Mesenchymal stem cell (in vitro differentiated cells and primary cell): ENCODE measurements at regions not wholly inside any gene's neighbourhood (a gene's known extent, or its start where the extent isn't known, plus 50 kb on each side); places are given as distances from the start of the nearest gene placed in this dataset.

ENCODE experiments used
- DNase-seq: peaks from one replicate; pipeline ENCODE4 v3.0.0-alpha.2; 2013
- H2AFZ ChIP-seq: one replicate; pipeline ENCODE4 v1.6.1; 2013; ENCODE audit warnings: low read depth, mild to moderate bottlenecking, control low read depth, inconsistent platforms, low read length, moderate library complexity
- H2AK5ac ChIP-seq: 2 replicates; pipeline ENCODE4 v1.6.1; 2013; ENCODE audit warnings: low read length, moderate library complexity, mild to moderate bottlenecking, inconsistent platforms; ENCODE audit not compliant: severe bottlenecking
- H2BK120ac ChIP-seq: one replicate; pipeline ENCODE4 v1.6.1; 2013; ENCODE audit warnings: low read depth, mild to moderate bottlenecking, inconsistent platforms, low read length, moderate library complexity
- H2BK12ac ChIP-seq, 2 experiments: one replicate each; pipeline ENCODE4 v1.6.1; 2013; ENCODE audit warnings: inconsistent platforms in 2 of 2, low read length in 2 of 2, mild to moderate bottlenecking in 2 of 2, moderate library complexity in 2 of 2, control low read depth in 1 of 2
- H2BK15ac ChIP-seq: one replicate; pipeline ENCODE4 v1.6.1; 2013; ENCODE audit warnings: mild to moderate bottlenecking, low read depth, inconsistent platforms; ENCODE audit not compliant: poor library complexity, severe bottlenecking
- H2BK5ac ChIP-seq: 2 replicates; pipeline ENCODE4 v1.6.1; 2013; ENCODE audit warnings: low read depth, mild to moderate bottlenecking, low read length, control low read depth, inconsistent platforms; ENCODE audit not compliant: poor library complexity, severe bottlenecking
- H3K14ac ChIP-seq, 2 experiments: one replicate each; pipeline ENCODE4 v1.6.1; 2013; ENCODE audit warnings: inconsistent platforms in 2 of 2, low read length in 2 of 2, control low read depth in 1 of 2, mild to moderate bottlenecking in 1 of 2, moderate library complexity in 1 of 2
- H3K18ac ChIP-seq, 2 experiments: one replicate each; pipeline ENCODE4 v1.6.1; 2013; ENCODE audit warnings: inconsistent platforms in 2 of 2, low read length in 2 of 2, control low read depth in 1 of 2, low read depth in 1 of 2, mild to moderate bottlenecking in 1 of 2
- H3K23ac ChIP-seq, 2 experiments: one replicate each; pipeline ENCODE4 v1.6.1; 2013; ENCODE audit warnings: inconsistent platforms in 2 of 2, low read length in 2 of 2, mild to moderate bottlenecking in 2 of 2, moderate library complexity in 2 of 2, control low read depth in 1 of 2
- H3K27ac ChIP-seq: 2 replicates; pipeline ENCODE4 v1.5.1; 2013; ENCODE audit warnings: mild to moderate bottlenecking, moderate library complexity, low read length, control low read depth, inconsistent platforms; ENCODE audit not compliant: poor library complexity, severe bottlenecking
- H3K27me3 ChIP-seq, 2 experiments: 2 replicates each; pipeline versions ENCODE4 v1.6.1 to v1.7.0; 2013; ENCODE audit warnings: low read length in 2 of 2, mild to moderate bottlenecking in 2 of 2, moderate library complexity in 2 of 2, control low read depth in 1 of 2, inconsistent platforms in 1 of 2; ENCODE audit not compliant: control insufficient read depth in 1 of 2, insufficient read depth in 1 of 2
- H3K36me3 ChIP-seq, 2 experiments: 2 replicates each; pipeline versions ENCODE4 v1.6.1 to v1.7.0; 2013; ENCODE audit warnings: low read length in 2 of 2, control low read depth in 1 of 2, inconsistent platforms in 1 of 2, low read depth in 1 of 2, mild to moderate bottlenecking in 1 of 2; ENCODE audit not compliant: insufficient read depth in 2 of 2, control insufficient read depth in 1 of 2
- H3K4ac ChIP-seq, 2 experiments: one replicate each; pipeline ENCODE4 v1.6.1; 2013; ENCODE audit warnings: inconsistent platforms in 2 of 2, low read length in 2 of 2, mild to moderate bottlenecking in 2 of 2, moderate library complexity in 2 of 2, control low read depth in 1 of 2, low read depth in 1 of 2
- H3K4me1 ChIP-seq: 2 replicates; pipeline ENCODE4 v1.6.1; 2013; ENCODE audit warnings: low read depth, low read length, control low read depth; ENCODE audit not compliant: control insufficient read depth, insufficient read depth
- H3K4me2 ChIP-seq: 2 replicates; pipeline ENCODE4 v1.6.1; 2013; ENCODE audit warnings: low read length, mild to moderate bottlenecking, inconsistent platforms; ENCODE audit not compliant: poor library complexity, severe bottlenecking
- H3K4me3 ChIP-seq, 2 experiments: 2 replicates each; pipeline versions ENCODE4 v1.5.1 to v1.7.0; 2013; ENCODE audit warnings: low read length in 2 of 2, mild to moderate bottlenecking in 2 of 2, control low read depth in 1 of 2, low read depth in 1 of 2; ENCODE audit not compliant: insufficient read depth in 1 of 2
- H3K79me1 ChIP-seq: replicated peaks from 2 replicates; pipeline ENCODE4 v1.6.1; 2013; ENCODE audit warnings: mild to moderate bottlenecking, control low read depth, low read length, inconsistent platforms; ENCODE audit not compliant: poor library complexity, severe bottlenecking
- H3K9ac ChIP-seq: 2 replicates; pipeline ENCODE4 v1.7.0; 2013; ENCODE audit warnings: mild to moderate bottlenecking, low read length, moderate library complexity
- H3K9me3 ChIP-seq: 2 replicates; pipeline ENCODE4 v1.7.0; 2013; ENCODE audit warnings: mild to moderate bottlenecking, low read length; ENCODE audit not compliant: control insufficient read depth
- H4K8ac ChIP-seq: one replicate; pipeline ENCODE4 v1.6.1; 2013; ENCODE audit warnings: inconsistent platforms, mild to moderate bottlenecking, low read length, moderate library complexity
- H4K91ac ChIP-seq: one replicate; pipeline ENCODE4 v1.6.1; 2013; ENCODE audit warnings: mild to moderate bottlenecking, low read length, inconsistent platforms
- WGBS: methylation state at CpG from one replicate; pipeline ENCODE4 v1.1.7; 2013; ENCODE audit warnings: mixed read lengths; 5-methylcytosine and 5-hydroxymethylcytosine counted together

DNA sequence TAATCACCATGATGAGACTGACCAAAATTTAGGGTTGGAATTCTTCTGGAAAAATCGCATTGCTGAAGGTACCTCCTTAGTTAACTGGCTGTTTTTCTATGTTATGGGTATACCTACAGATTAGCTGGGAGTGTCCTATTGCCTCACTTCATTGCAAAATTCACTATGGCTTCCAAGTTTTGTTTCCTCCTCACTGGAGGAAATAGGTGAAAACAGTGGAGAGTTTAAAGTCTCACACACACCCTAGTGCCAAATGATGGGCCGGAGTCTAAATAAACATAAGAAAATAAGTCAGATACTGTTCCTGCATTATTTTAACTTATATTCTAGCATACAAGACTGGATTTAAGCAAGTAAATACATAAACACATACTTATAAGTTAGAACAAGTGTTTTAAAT lies 98.2 kb downstream of the AHR start:
- no peak overlapping the region for H3K4me2 ChIP-seq
- H3K9ac ChIP-seq = no peak overlapping the region
- H3K18ac ChIP-seq = no peak overlapping the region
- no peak overlapping the region for H2AK5ac ChIP-seq
- no peak overlapping the region for H2BK15ac ChIP-seq
- no CpG with 5 or more reads among the region's 2 CpGs for WGBS
- H3K23ac ChIP-seq = no peak overlapping the region
- no peak overlapping the region for H3K4ac ChIP-seq
- H2BK5ac ChIP-seq = no peak overlapping the region
- DNase-seq = no peak
- no peak overlapping the region for H3K14ac ChIP-seq
- no peaks in the 10 kb centered on the region for H3K4me1 ChIP-seq
- H2BK12ac ChIP-seq = no peak overlapping the region
- no peak overlapping the region for H4K8ac ChIP-seq
- peaks cover 9% of the 10 kb centered on the region for H3K9me3 ChIP-seq
- H2BK120ac ChIP-seq = no peak overlapping the region
- H3K79me1 ChIP-seq = no peaks in the 10 kb centered on the region
- H4K91ac ChIP-seq = no peak overlapping the region
- no peak overlapping the region for H2AFZ ChIP-seq
- H3K4me3 ChIP-seq = no peak overlapping the region
- H3K36me3 ChIP-seq = peaks cover 0 to 3% of the 10 kb centered on the region in 2 experiments
- no peaks in the 10 kb centered on the region for H3K27me3 ChIP-seq
- no peak overlapping the region for H3K27ac ChIP-seq

DNA sequence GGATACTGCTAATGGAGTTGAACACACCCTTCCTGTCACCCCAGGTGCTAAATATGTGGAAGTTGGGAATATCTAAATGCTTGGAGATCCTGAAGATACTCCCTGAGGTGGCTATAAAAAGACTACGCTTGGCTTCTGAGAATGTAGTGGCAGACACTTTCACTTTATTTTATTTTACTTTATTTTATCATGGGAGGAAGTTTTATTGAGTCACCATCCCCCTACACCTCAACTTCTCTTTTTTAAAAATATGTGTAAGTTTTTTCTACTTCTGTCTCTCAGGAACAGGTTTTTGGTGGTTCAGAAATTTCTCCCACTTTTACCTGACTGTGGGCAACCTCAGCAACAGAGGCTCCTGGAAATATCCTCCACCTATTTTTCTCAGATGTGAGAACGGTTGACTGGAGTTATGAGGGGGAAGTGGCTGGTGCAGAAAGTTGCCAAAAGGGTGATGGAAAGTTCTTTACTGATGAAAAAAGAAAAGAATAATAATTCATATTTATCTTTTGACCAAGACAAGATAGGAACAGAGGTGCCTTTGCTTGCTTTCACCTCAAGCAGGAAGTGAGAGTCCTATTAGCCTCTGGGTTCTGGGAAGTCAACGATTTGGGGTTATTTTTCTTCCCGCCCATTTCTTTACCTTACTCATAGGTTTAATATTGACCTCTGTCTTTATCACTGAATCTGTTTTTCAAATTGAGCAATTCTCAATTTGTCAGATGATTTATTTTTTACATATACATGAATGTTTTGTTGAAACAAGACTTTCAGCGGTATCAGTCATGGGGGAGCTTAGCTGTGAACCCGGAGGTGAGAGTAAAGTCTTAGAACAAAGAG lies 103.6 kb downstream of the AHR start:
- Histone ChIP-seq H3K9ac (no peak overlapping the region), H3K14ac (no peak overlapping the region), H3K27ac (no peak overlapping the region), H2AK5ac (no peak overlapping the region), H2BK12ac (no peak overlapping the region), H2BK5ac (no peak overlapping the region), H3K4me3 (no peak overlapping the region), H3K4ac (no peak overlapping the region), H2AFZ (no peak overlapping the region), H3K4me2 (no peak overlapping the region), H2BK120ac (no peak overlapping the region), H3K9me3 (no peaks in the 10 kb centered on the region), H4K91ac (no peak overlapping the region), H3K36me3 (no peaks in the 10 kb centered on the region), H4K8ac (no peak overlapping the region), H3K79me1 (no peaks in the 10 kb centered on the region), H3K23ac (no peak overlapping the region), H3K27me3 (no peaks in the 10 kb centered on the region), H3K4me1 (no peaks in the 10 kb centered on the region), H2BK15ac (no peak overlapping the region), H3K18ac (no peak overlapping the region)
- 98% methylated on average over 2 of the region's 6 CpGs for WGBS
- no peak for DNase-seq

DNA sequence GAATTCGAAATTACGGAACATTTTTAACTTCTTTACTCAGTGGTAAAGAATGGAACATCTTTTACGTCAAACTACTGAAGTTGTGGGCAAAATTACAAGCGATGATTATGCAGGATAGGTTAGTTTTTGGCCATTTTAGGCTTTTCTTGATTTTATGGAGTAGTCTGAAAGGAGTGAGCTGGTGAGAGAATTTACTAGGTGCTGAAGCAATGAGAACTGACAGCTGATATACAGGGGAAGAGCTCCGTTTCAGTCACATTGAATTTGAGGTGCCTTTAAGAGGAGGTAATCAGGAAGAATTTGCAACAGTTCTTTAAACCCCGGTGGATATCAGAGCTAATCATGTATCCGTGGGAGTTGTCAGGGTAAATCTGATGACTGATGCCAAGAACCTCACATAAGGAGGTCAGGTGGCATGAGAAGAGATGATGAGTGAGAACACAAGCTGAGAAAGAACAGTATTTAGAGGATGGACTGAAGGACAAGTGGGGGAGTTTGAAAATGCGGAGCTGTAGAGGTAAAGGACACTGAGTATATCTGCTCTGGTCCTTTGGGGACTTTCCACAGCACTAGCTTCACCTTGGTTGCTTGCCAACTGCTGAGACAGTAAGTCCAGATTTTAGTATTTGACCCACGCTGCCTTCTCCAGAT lies 104.3 kb downstream of the AHR start:
- Histone ChIP-seq H2BK15ac (no peak overlapping the region), H2BK12ac (peak overlapping the region in 1 of 2 experiments; percentile 62), H3K27ac (no peak overlapping the region), H3K79me1 (no peaks in the 10 kb centered on the region), H4K91ac (no peak overlapping the region), H3K4me3 (no peak overlapping the region), H3K27me3 (no peaks in the 10 kb centered on the region), H2BK120ac (no peak overlapping the region), H2AK5ac (no peak overlapping the region), H4K8ac (peak overlapping the region; percentile 36), H3K14ac (no peak overlapping the region), H3K9me3 (no peaks in the 10 kb centered on the region), H3K4me2 (no peak overlapping the region), H3K9ac (no peak overlapping the region), H3K36me3 (no peaks in the 10 kb centered on the region), H3K18ac (peak overlapping the region; percentile 73 to 81), H3K4ac (peak overlapping the region in 1 of 2 experiments; percentile 79), H2BK5ac (no peak overlapping the region), H2AFZ (no peak overlapping the region), H3K23ac (no peak overlapping the region), H3K4me1 (no peaks in the 10 kb centered on the region)
- no peak for DNase-seq
- WGBS = 96% methylated on average over 8 of the region's 9 CpGs

DNA sequence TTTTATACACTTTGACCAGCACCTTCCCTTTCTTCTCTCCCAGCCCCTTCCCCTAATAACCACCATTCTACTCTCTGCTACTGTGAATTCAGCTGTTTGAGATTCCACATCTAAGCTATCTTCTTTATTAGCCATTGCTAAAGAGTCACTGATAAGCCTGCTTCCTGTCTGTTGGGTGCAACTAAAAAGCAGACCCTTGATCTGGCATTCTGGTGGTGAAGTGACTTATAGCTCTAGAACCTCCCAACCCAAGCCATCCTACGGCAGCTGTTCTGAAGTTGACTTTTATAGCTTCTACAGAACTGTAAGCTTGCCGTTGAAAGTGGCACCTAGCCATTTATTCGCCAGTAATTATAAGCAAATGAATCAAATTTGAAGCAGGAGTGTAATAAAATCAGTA lies 105.6 kb downstream of the AHR start:
- no peak overlapping the region for H4K8ac ChIP-seq
- H3K14ac ChIP-seq = no peak overlapping the region
- H3K4me2 ChIP-seq = no peak overlapping the region
- peak overlapping the region in 1 of 2 experiments; percentile 58 for H3K4ac ChIP-seq
- H2BK15ac ChIP-seq = no peak overlapping the region
- no peak overlapping the region for H3K9ac ChIP-seq
- no peak overlapping the region for H2AFZ ChIP-seq
- DNase-seq = peak; percentile 8
- 54% methylated on average over 3 of the region's 3 CpGs for WGBS
- H4K91ac ChIP-seq = no peak overlapping the region
- no peak overlapping the region for H3K4me3 ChIP-seq
- H2AK5ac ChIP-seq = peak overlapping the region; percentile 65
- peaks cover 3% of the 10 kb centered on the region for H3K4me1 ChIP-seq
- no peaks in the 10 kb centered on the region for H3K36me3 ChIP-seq
- H2BK5ac ChIP-seq = no peak overlapping the region
- no peak overlapping the region for H3K27ac ChIP-seq
- H2BK12ac ChIP-seq = peak overlapping the region; percentile 63 to 72
- H3K9me3 ChIP-seq = no peaks in the 10 kb centered on the region
- H3K79me1 ChIP-seq = no peaks in the 10 kb centered on the region
- no peak overlapping the region for H2BK120ac ChIP-seq
- no peak overlapping the region for H3K23ac ChIP-seq
- H3K27me3 ChIP-seq = no peaks in the 10 kb centered on the region
- peak overlapping the region in 1 of 2 experiments; percentile 26 for H3K18ac ChIP-seq
